T follicular helper cell (primary cell): ENCODE measurements at regions not wholly inside any gene's neighbourhood (a gene's known extent, or its start where the extent isn't known, plus 50 kb on each side); places are given as distances from the start of the nearest gene placed in this dataset.

Experiments used
- DNase-seq: peaks from one replicate; pipeline ENCODE4 v3.0.0-alpha.2; 2020; ENCODE audit warnings: low read depth

DNA sequence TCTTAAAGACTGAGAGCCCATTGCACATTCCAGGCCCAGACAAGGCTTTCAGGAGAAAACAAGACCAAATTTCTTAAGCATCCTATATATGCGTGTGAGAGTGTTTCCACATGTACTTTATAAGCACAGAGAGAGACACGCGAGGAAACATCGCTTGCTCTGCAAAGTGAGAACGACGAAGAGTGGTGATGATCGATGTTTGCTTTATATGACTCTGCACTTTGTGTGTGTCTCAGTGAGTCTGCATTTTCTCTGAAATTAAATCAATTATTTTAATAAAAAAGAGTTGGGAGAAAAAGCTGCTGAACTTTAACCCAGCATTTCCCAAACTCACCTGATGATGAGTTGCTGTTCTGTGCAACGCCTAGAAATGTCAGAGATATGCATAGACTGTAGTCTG, 61.7 kb upstream of the ZMIZ1 start:
- DNase-seq = no peak

DNA sequence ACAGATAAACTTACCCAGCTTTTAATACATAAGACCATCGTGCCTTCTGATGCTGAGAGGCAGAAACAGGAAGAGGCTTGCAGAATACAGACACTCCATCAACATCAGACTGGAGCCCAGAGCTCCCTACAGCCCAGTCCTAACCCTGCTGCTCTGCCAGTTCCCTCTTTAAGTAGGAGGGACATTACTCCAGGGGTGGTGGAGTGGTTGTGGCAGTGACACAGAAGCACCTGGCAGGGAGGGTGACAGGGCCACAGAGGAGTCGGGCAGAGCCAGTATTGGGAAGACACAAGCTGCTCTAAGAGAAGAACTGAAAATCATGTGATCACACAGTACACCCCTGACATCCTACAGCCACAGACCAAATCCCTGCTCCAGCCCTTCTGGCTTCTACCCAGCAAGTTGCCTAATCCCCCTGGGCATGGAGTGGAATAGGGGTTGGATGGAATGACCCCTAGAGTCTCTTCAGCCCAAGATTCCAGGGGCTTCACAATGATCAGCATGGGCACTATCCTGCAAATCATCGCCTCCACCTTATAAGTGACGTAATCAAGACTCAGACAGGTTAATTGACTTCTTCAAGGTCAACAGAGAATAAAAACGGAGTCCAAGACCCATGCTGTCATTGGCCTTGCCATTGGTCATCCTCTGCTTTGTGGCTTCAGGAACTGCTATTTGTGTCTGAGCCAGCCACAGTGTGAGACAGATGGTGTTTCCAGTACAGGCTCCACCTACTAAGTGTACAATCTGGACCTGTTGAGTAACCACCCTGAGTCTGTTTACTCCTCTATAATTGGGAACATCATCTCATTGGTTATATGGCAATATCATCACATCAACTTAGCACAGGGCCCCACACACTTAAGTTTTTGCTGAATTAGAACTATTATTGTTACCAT, 61.1 kb upstream of the ZMIZ1 start:
- no peak for DNase-seq

DNA sequence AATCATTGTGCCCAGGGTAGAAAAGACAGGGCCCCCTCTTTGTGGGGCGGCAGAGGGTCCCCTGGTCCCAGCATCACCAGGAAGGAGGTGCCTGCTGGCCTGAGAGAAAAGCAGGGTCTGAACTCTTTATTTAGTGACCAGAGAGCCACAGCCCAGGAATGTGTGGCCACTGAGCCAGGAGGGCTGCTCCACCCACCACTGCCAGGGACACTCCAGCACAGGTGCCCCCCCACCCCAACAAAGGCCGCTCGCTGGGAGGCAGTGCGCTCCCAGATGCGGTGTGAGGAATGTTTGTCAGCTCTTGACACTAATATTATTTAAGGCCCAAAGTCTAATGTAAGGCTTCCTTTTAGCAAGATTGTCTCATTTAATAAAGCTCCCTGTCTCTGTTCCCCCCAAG, 59.6 kb upstream of the ZMIZ1 start:
- no peak for DNase-seq

DNA sequence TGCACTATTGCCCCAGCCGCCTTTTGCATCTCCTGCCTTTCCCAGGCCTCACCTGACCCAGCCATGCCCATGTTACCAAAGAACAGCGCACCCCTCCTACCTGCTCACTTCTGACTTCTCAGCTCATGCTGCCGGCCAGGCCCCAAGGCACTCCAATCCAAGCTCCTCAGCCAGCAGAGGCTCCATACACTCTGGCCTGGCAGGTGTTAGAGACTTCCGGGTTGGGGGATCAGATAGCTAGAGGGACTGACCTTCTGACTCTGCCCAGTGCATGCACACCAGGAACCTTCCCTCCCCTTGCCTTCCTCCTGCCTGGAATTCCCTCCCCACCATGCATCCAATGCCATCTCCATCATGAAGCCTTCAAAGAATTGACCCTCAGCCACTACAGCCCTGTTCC, 56.2 kb upstream of the ZMIZ1 start:
- DNase-seq = no peak

DNA sequence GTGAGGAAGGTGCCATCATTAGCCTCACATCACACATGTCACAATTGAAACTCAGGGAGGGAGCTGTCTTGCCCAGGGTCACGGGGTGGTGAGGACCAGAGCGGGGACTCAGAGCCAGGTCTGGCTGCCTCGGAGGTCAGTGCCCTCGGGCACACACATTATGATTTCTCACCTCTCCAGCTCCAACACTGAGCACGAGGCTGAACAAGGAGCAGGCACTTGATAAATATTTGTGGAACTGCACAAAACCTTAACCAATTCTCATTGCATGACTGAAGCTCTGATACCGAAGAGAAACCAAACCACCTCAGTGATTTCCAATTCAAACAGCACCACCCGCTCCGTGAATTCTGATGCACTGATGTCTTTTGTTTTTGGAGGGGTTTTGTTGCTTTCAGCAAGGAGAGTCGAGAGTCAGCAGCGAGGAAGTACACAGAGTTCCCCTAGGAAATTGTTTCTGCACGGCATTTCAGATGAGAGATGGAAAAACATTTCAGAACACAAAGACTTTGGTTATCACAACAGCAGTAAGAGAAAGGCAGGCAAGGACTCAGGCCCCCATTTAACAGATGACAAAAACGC, 55.3 kb upstream of the ZMIZ1 start:
- DNase-seq = no peak

DNA sequence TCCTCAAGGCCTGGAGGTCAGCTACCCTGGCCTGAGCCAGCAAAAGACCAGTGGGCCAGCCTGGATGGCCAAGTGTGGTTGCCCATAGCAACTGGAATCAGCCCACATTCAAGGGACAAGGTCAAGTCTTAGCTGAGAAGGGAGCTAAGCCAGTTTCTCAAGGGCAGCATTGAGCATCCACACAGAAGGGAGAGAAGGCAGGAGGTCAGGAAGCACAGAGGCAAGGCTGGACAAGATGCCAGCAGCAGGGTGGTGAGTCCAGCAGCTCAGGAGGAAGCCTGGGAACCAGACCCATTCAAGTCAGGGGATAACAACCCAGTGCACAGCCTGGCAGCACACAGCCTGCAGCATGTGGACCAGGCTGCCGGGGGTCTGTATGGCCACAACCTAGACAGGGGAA, 54.0 kb upstream of the ZMIZ1 start:
- no peak for DNase-seq

DNA sequence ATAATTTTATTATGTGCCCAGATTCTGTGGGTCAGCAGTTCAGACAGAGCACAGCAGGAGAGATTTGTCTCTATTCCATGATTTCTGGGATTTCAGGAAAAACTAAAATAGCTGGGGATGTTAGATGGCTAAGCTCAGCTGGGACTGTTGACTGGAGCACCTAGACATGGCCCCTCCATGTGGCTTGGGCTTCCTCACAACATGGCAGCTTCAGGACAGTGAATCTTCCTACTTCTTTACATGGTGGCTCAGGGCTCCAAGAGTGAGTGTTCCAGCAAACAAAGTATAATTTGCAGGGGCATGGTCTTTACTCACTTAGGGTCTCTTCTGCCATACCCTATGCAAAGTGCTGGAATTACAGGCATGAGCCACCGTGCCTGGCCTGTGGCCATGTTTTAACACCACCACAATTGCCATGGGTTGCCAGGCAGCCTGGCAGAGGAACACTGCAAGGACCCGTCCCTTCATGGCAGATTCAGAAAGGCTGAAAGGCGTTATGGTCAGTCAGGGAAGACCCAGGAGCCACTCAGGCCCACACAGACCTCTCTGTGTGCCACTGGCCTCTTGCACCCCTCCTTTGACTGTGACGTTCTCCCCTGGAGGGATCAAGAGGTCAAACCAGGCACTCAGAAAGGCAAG, 50.8 kb upstream of the ZMIZ1 start:
- no peak for DNase-seq

DNA sequence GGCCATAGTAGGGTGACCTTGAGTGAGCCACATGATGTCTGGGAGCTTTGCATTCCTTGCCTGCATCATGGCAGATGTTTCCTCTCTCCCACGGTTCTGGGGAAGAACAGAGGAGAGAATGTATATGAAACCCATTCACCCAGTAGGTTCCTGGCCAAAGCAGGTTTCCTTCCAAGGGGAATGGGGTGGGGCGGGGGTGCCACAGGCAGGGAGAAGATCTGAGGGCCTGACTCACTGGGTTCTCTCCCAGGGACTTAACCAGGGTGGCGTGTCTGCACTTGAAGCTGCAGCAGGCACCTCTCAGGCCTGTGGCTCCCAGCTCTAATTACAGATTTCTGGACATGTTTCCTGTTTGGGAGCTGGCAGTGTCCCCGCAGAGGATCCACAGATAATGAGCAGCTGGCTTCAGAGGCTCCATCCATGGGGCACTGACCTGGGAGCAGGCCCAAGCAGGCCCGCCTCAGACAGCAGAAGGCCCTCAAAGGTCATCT, 50.2 kb upstream of the ZMIZ1 start:
- DNase-seq = no peak
